ENCODE measurements at regions not wholly inside any gene's neighbourhood (a gene's known extent, or its start where the extent isn't known, plus 50 kb on each side); places are given as distances from the start of the nearest gene placed in this dataset.

DNA sequence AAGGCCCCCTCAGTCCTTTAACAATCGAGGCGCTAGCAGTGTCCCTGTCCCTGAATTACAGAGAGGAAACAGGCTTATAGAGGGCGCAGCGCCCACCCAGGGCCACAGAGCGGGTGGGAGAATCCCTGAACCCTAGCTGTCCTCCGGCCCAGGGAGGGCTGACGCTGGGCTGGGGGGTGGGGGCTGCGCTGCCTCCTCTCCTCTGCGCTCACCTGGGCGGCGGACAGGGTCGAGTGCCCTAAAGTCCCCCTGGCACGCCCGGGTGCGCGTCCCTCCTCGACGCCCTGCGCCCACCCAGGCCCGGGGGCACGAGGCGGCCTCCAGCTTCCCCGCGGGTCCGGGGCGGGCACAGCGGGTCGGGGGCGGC lies 200.4 kb upstream of the N4BP1 start:
- Histone ChIP-seq H3F3A (ENCODE audit: control insufficient read depth, insufficient read depth) (no peaks in the 10 kb centered on the region), H3K9me2 (replicated peaks; ENCODE audit: control insufficient read depth, low read length) (no peaks in the 10 kb centered on the region), H3K4me1 (ENCODE audit: control insufficient read depth, low read length) (no peaks in the 10 kb centered on the region), H3K4me2 (ENCODE audit: low read length) (no peak overlapping the region), H3K27me3 (ENCODE audit: control insufficient read depth, low read length) (no peaks in the 10 kb centered on the region), H3K79me2 (ENCODE audit: control insufficient read depth, low read length) (no peaks in the 10 kb centered on the region), H3K36me3 (ENCODE audit: control insufficient read depth, low read length) (no peaks in the 10 kb centered on the region), H4K20me1 (ENCODE audit: control insufficient read depth, insufficient read depth, low read depth, low read length) (no peaks in the 10 kb centered on the region), H3K9me3 (ENCODE audit: control insufficient read depth, insufficient read depth, low read length) (no peaks in the 10 kb centered on the region), H3K4me3 (ENCODE audit: low read length) (no peak overlapping the region), H3K27ac (ENCODE audit: low read depth, low read length) (no peak overlapping the region)
- TF ChIP-seq CTCF (IDR thresholded peaks at IDR 0.05; ENCODE audit: low read depth, low read length, poor library complexity, severe bottlenecking) (no peak), EZH2phosphoT487 (IDR thresholded peaks at IDR 0.05; ENCODE audit: borderline replicate concordance, low read length) (no peak)

DNA sequence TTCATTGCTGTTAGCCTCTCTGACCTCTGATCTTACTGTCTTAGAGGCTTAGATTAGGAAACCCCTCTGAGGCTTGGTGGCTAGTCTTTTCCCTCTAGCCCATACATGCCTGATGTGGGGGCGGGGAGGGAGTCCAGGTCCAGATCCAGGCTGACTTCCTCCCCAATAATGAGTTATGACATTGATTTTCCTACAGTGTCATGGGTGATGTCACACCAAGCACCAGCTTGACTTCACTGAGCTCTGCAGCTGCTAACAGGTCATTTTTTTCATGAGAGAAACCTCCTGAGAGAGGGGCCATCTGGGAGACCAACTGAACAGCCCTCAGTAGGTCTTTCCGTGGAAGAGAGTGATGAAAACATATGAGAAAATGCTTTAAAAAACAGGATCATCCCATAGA lies 180.2 kb upstream of the N4BP1 start:
- H3K27me3 ChIP-seq (ENCODE audit: control insufficient read depth, low read length) = no peaks in the 10 kb centered on the region
- no peak overlapping the region for H3K27ac ChIP-seq (ENCODE audit: low read depth, low read length)
- no peak overlapping the region for H3K4me3 ChIP-seq (ENCODE audit: low read length)
- H4K20me1 ChIP-seq (ENCODE audit: control insufficient read depth, insufficient read depth, low read depth, low read length) = no peaks in the 10 kb centered on the region
- no peaks in the 10 kb centered on the region for H3K4me1 ChIP-seq (ENCODE audit: control insufficient read depth, low read length)
- H3K79me2 ChIP-seq (ENCODE audit: control insufficient read depth, low read length) = no peaks in the 10 kb centered on the region
- TF ChIP-seq EZH2phosphoT487 (IDR thresholded peaks at IDR 0.05; ENCODE audit: borderline replicate concordance, low read length) (no peak), CTCF (IDR thresholded peaks at IDR 0.05; ENCODE audit: low read depth, low read length, poor library complexity, severe bottlenecking) (no peak)
- H3K9me2 ChIP-seq (replicated peaks; ENCODE audit: control insufficient read depth, low read length) = no peaks in the 10 kb centered on the region
- no peaks in the 10 kb centered on the region for H3K9me3 ChIP-seq (ENCODE audit: control insufficient read depth, insufficient read depth, low read length)
- H3K36me3 ChIP-seq (ENCODE audit: control insufficient read depth, low read length) = no peaks in the 10 kb centered on the region
- H3F3A ChIP-seq (ENCODE audit: control insufficient read depth, insufficient read depth) = no peaks in the 10 kb centered on the region
- no peak overlapping the region for H3K4me2 ChIP-seq (ENCODE audit: low read length)

- no peak overlapping the region for H3K27ac ChIP-seq (ENCODE audit: low read depth, low read length)
- no peak overlapping the region for H3K4me2 ChIP-seq (ENCODE audit: low read length)
- no peaks in the 10 kb centered on the region for H3K27me3 ChIP-seq (ENCODE audit: control insufficient read depth, low read length)
- H3F3A ChIP-seq (ENCODE audit: control insufficient read depth, insufficient read depth) = no peaks in the 10 kb centered on the region
- H3K9me2 ChIP-seq (replicated peaks; ENCODE audit: control insufficient read depth, low read length) = no peaks in the 10 kb centered on the region
- H3K4me1 ChIP-seq (ENCODE audit: control insufficient read depth, low read length) = no peaks in the 10 kb centered on the region
- H3K9me3 ChIP-seq (ENCODE audit: control insufficient read depth, insufficient read depth, low read length) = no peaks in the 10 kb centered on the region
- TF ChIP-seq CTCF (IDR thresholded peaks at IDR 0.05; ENCODE audit: low read depth, low read length, poor library complexity, severe bottlenecking) (no peak), EZH2phosphoT487 (IDR thresholded peaks at IDR 0.05; ENCODE audit: borderline replicate concordance, low read length) (no peak)
- no peak overlapping the region for H3K4me3 ChIP-seq (ENCODE audit: low read length)
- H4K20me1 ChIP-seq (ENCODE audit: control insufficient read depth, insufficient read depth, low read depth, low read length) = no peaks in the 10 kb centered on the region
- H3K36me3 ChIP-seq (ENCODE audit: control insufficient read depth, low read length) = no peaks in the 10 kb centered on the region
- H3K79me2 ChIP-seq (ENCODE audit: control insufficient read depth, low read length) = no peaks in the 10 kb centered on the region
Measured at GRCh38 chr16:48788475-48788874, 178.5 kb upstream of the N4BP1 start.

- no peak for TF ChIP-seq CTCF (IDR thresholded peaks at IDR 0.05; ENCODE audit: low read depth, low read length, poor library complexity, severe bottlenecking)
- Histone ChIP-seq H3F3A (ENCODE audit: control insufficient read depth, insufficient read depth) (no peaks in the 10 kb centered on the region), H3K4me2 (ENCODE audit: low read length) (no peak overlapping the region), H3K4me3 (ENCODE audit: low read length) (no peak overlapping the region), H3K27me3 (ENCODE audit: control insufficient read depth, low read length) (no peaks in the 10 kb centered on the region), H3K36me3 (ENCODE audit: control insufficient read depth, low read length) (no peaks in the 10 kb centered on the region), H3K27ac (ENCODE audit: low read depth, low read length) (no peak overlapping the region), H4K20me1 (ENCODE audit: control insufficient read depth, insufficient read depth, low read depth, low read length) (no peaks in the 10 kb centered on the region), H3K9me3 (ENCODE audit: control insufficient read depth, insufficient read depth, low read length) (no peaks in the 10 kb centered on the region), H3K9me2 (replicated peaks; ENCODE audit: control insufficient read depth, low read length) (no peaks in the 10 kb centered on the region), H3K79me2 (ENCODE audit: control insufficient read depth, low read length) (no peaks in the 10 kb centered on the region), H3K4me1 (ENCODE audit: control insufficient read depth, low read length) (no peaks in the 10 kb centered on the region)
Measured at GRCh38 chr16:48745541-48745940, 135.6 kb upstream of the N4BP1 start.
